GM21717 (cell line): ENCODE measurements at regions not wholly inside any gene's neighbourhood (a gene's known extent, or its start where the extent isn't known, plus 50 kb on each side); places are given as distances from the start of the nearest gene placed in this dataset.

Source experiments
- ATAC-seq: cut with Tn5 transposase; IDR thresholded peaks from one replicate; pipeline ENCODE4 v1.9.1; 2021; ENCODE audit warnings: mild to moderate bottlenecking, moderate library complexity; ENCODE audit not compliant: unreplicated experiment

- ATAC-seq = no peak
Observed at GRCh38 chr6:4620284-4621151, 155.7 kb upstream of the CDYL start.

- ATAC-seq = no peak
Observed at GRCh38 chr6:4616311-4616710, 159.9 kb upstream of the CDYL start.

- no peak for ATAC-seq
Observed at GRCh38 chr6:4615891-4616290, 160.3 kb upstream of the CDYL start.

- ATAC-seq = no peak
Observed at GRCh38 chr6:4615231-4615630, 161.0 kb upstream of the CDYL start.

GRCh38 chr6:4614637-4615036, 161.6 kb upstream of the CDYL start:
- no peak for ATAC-seq

- ATAC-seq = no peak
Observed at GRCh38 chr6:4613795-4614194, 162.4 kb upstream of the CDYL start.

GRCh38 chr6:4613381-4613780, 162.8 kb upstream of the CDYL start:
- no peak for ATAC-seq

GRCh38 chr6:4612636-4613171, 163.5 kb upstream of the CDYL start:
- no peak for ATAC-seq

- ATAC-seq = no peak
Observed at GRCh38 chr6:4611429-4612129, 164.6 kb upstream of the CDYL start.

- no peak for ATAC-seq
Observed at GRCh38 chr6:4610256-4610655, 165.9 kb upstream of the CDYL start.

GRCh38 chr6:4608361-4609115, 167.7 kb upstream of the CDYL start:
- no peak for ATAC-seq

- ATAC-seq = no peak
Observed at GRCh38 chr6:4607793-4608192, 168.4 kb upstream of the CDYL start.

GRCh38 chr6:4606821-4607704, 169.1 kb upstream of the CDYL start:
- ATAC-seq = no peak

GRCh38 chr6:4606016-4606415, 170.2 kb upstream of the CDYL start:
- no peak for ATAC-seq

GRCh38 chr6:4603856-4604369, 172.3 kb upstream of the CDYL start:
- ATAC-seq = no peak

- no peak for ATAC-seq
Observed at GRCh38 chr6:4603291-4603690, 172.9 kb upstream of the CDYL start.

- no peak for ATAC-seq
Observed at GRCh38 chr6:4599924-4600323, 176.3 kb upstream of the CDYL start.

GRCh38 chr6:4598384-4598995, 177.7 kb upstream of the CDYL start:
- ATAC-seq = no peak

- ATAC-seq = no peak
Observed at GRCh38 chr6:4593951-4594350, 182.3 kb upstream of the CDYL start.

GRCh38 chr6:4592026-4592425, 184.2 kb upstream of the CDYL start:
- no peak for ATAC-seq
